ENCODE measurements at regions not wholly inside any gene's neighbourhood (a gene's known extent, or its start where the extent isn't known, plus 50 kb on each side); places are given as distances from the start of the nearest gene placed in this dataset.

GRCh38 chr13:65387743-65388347 is 1842.3 kb downstream of the PCDH9 start (continued):
- no peak for TF ChIP-seq ZNF114 (CRISPR knock-in tag; IDR thresholded peaks at IDR 0.05)
- TF ChIP-seq NANOG (IDR thresholded peaks at IDR 0.05; ENCODE audit: borderline replicate concordance), result no peak
- TF ChIP-seq CREB1 (CRISPR knock-in tag; IDR thresholded peaks at IDR 0.05; ENCODE audit: low read depth), result no peak
- no peak for TF ChIP-seq POLR2AphosphoS5 (IDR thresholded peaks at IDR 0.05; ENCODE audit: low read depth)
- no peak for TF ChIP-seq EZH2 (IDR thresholded peaks at IDR 0.05; ENCODE audit: low read depth, unreplicated experiment)
- TF ChIP-seq, protein P1, sequence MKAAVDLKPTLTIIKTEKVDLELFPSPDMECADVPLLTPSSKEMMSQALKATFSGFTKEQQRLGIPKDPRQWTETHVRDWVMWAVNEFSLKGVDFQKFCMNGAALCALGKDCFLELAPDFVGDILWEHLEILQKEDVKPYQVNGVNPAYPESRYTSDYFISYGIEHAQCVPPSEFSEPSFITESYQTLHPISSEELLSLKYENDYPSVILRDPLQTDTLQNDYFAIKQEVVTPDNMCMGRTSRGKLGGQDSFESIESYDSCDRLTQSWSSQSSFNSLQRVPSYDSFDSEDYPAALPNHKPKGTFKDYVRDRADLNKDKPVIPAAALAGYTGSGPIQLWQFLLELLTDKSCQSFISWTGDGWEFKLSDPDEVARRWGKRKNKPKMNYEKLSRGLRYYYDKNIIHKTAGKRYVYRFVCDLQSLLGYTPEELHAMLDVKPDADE (IDR thresholded peaks at IDR 0.05), result no peak

GRCh38 chr13:65378943-65379519 is 1851.1 kb downstream of the PCDH9 start:
- Histone ChIP-seq H3K36me3 (ENCODE audit: insufficient read depth) (no peaks in the 10 kb centered on the region), H2AFZ (no peak overlapping the region), H3K4me2 (no peak overlapping the region), H3K27ac (ENCODE audit: low read depth) (no peak overlapping the region), H4K20me1 (replicated peaks; ENCODE audit: insufficient read depth) (no peaks in the 10 kb centered on the region), H3K4me1 (ENCODE audit: insufficient read depth) (no peaks in the 10 kb centered on the region), H3K4me3 (no peak overlapping the region), H3K9me2 (ENCODE audit: insufficient read depth) (peaks cover 5% of the 10 kb centered on the region; the same call in 1 of the 2 replicates), H3K27me3 (ENCODE audit: insufficient read depth) (no peaks in the 10 kb centered on the region), H3K79me2 (replicated peaks; ENCODE audit: insufficient read depth) (no peaks in the 10 kb centered on the region), H3F3A (replicated peaks; ENCODE audit: low read depth) (no peaks in the 10 kb centered on the region)
- Mint-ChIP-seq H3K27me3 (ENCODE audit: insufficient read depth, low read depth, poor library complexity) (peaks cover 2% of the 10 kb centered on the region), H3K4me3 (no peak overlapping the region), H3K9me3 (peaks cover 21% of the 10 kb centered on the region), H3K27ac (no peak overlapping the region), H3K4me1 (no peaks in the 10 kb centered on the region), H3K36me3 (ENCODE audit: low read depth) (peaks cover 22% of the 10 kb centered on the region; the same call in 2 of the 3 replicates)
- peak; percentile 32 for DNase-seq (ENCODE audit: low spot score)
- no peak for ATAC-seq
- TF ChIP-seq ZNF331 (CRISPR knock-in tag; IDR thresholded peaks at IDR 0.05; ENCODE audit: low read depth) (no peak), EZH2 (IDR thresholded peaks at IDR 0.05; ENCODE audit: low read depth, unreplicated experiment) (no peak), STAT1 (IDR thresholded peaks at IDR 0.05; ENCODE audit: unreplicated experiment) (no peak), JUNB (IDR thresholded peaks at IDR 0.05; ENCODE audit: unreplicated experiment) (no peak), POLR2AphosphoS5 (IDR thresholded peaks at IDR 0.05; ENCODE audit: low read depth) (no peak), NANOG (IDR thresholded peaks at IDR 0.05; ENCODE audit: borderline replicate concordance) (no peak), ZNF114 (CRISPR knock-in tag; IDR thresholded peaks at IDR 0.05) (no peak), CTCF (conservative IDR thresholded peaks at IDR 0.05; ENCODE audit: low read depth in 2 of 2) (no peak)
- TF ChIP-seq, protein P1 (IDR thresholded peaks at IDR 0.05), result no peak

Measured in GM23338 (cell line).